Smooth muscle cell of the brain vasculature (primary cell): ENCODE measurements at regions not wholly inside any gene's neighbourhood (a gene's known extent, or its start where the extent isn't known, plus 50 kb on each side); places are given as distances from the start of the nearest gene placed in this dataset.
"Not testable (repeated sequence)": the region's sequence is repeated elsewhere in the genome, so short reads cannot be mapped to it uniquely, and the experiment has no call there.

Experiments used
- DNase-seq: peaks from one replicate; pipeline ENCODE4 v3.0.0-alpha.2; 2012; ENCODE audit warnings: low read depth, low spot score

DNA sequence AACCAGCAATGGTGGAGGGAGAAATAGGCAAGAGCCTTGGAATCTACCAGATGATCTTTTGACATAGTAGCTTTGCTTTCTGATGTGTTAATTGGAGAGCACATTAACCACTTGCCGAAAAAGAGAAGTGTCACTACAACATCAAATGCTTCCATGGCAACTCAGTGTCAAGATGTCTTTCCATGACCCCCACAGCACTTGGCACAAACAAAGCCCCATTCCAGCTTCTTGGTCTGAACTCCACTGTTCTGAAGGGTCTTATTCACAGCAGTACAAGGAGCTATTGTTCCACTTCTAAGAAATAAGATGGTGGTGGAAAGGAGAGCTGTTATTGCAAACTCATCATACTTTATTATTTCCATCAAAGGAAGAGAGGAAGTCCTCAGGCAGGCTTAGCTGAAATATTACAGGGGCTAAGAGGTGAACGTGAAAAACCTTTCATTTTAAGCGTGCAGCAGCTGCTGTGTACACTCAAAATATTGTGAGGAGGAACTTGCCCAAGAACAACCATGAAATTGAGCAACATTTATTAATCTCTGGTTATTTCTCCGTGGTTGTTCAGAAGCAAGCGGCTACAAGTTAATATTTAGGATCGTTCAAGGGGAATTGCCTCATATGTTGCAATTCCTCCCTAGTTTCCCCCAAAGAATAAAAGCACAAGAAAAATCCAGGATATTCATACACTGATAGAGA, 354.8 kb upstream of the CELF2 start:
- no peak for DNase-seq

DNA sequence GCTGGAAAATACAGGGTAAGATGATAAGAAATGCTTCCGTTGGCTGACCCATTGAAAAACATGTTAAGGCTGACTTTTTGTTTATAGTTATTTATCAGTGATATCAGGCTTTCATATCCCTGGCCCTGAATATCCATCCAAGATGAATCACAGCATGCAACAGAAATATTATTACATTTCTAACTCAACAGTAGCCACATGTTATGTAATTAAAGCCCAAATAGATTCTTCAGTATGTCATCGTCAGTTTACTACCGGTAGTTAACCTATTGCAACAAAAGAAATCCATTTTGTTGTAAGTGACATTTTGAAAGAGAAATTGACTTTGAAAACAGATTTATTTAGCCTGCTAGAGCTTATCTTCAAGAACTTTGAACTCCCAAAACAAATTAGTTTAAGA, 354.1 kb upstream of the CELF2 start:
- no peak for DNase-seq

DNA sequence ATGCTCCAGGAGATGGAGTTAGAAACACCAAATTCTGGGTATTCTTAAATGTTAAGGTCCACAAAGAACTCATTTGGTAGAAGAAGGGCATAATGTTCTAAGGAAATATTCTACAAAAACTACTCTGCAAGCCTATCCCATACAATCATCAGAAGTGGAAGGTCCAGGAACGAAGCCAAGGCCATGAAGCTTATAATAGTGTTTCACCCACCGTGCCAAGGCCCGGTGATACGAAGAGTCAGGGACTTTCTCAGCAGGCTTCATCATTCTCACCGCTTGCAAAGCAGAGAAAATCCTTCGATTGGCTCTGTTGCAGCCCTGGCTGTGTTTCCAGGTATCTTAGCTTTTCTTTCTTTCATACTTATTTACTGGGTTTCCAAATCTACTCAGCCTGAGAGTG, 351.9 kb upstream of the CELF2 start:
- no peak for DNase-seq

GRCh38 chr10:10667466-10667865, 350.2 kb upstream of the CELF2 start:
- no peak for DNase-seq

DNA sequence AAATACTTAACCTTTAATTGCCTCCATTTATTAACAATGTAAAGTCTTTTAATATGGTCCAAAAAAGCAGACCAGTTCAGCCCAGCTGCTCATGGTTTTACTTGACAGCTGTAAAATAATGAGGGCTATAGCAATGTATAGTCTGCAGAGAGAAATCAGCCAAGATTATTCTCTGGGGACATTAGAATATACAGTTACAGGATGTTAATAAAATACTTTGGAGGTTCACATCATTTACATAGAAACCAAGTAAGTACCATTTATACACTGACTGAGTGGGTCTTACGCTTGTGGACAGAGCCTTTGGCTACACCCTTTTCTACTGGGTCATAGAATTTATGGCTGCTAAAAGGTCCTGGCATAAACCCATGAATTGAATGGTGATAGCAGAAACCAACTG, 340.7 kb upstream of the CELF2 start:
- no peak for DNase-seq

- DNase-seq = peak; percentile 61
Observed at GRCh38 chr10:10677479-10677878, 340.2 kb upstream of the CELF2 start.

GRCh38 chr10:10680496-10680895, 337.2 kb upstream of the CELF2 start:
- no peak for DNase-seq

GRCh38 chr10:10684972-10685371, 332.7 kb upstream of the CELF2 start:
- DNase-seq = no peak

DNA sequence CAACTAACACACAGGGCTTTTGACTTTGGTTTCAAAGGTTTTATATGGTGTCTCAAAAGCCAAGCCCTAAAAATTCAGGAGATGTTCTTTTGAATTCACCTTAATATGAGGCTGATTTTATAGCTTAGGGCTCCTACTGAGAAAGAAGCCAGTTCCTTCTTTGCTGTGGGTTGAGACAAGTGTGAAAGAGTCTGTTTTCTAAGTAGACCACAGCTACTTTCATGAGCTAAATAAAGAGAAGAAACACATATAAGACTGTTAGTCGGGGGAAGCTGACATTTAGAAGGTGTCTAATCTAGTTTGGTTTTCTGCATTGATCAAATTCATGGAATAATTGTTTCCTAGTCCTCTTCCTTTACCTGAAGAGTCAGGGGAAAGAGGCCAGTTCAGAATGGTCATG, 332.1 kb upstream of the CELF2 start:
- DNase-seq = no peak

DNA sequence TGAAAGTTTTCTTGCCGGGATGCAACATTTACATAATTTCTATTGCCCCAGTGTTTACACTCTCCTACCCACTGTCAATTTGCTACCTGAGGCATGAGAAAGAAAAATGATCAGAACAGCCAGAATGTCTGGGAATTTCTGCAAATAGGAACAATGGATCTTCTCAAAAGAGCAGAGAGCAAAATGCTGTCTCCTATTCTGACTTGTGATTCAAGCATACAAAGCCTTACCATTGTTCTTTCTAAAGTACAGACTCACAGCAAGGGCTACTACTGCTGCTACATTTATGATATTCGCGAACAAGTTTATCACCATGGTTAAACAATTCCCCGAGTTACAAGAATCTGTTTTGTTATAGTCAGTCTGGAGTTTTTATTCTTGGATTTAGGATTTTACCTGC, 329.9 kb upstream of the CELF2 start:
- DNase-seq = no peak

DNA sequence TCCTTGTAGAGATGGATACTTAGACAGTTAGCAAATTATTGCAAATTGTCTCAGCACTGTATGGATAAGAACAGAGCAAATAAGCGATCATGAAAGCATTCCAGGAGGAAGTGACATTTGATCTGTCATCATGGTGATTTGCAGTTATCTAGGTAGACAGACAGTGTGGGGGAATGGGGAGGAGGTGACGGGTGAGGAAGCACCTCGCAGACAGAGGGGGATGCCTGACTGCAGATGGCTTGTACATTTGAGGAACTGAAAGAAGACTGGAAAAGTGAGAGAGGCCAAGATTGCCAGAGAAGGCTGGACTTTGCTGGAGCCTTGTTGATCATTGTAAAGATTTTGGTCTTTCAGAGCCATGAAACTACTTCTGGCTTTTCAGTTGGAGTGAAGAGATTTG, 318.2 kb upstream of the CELF2 start:
- DNase-seq = no peak

DNA sequence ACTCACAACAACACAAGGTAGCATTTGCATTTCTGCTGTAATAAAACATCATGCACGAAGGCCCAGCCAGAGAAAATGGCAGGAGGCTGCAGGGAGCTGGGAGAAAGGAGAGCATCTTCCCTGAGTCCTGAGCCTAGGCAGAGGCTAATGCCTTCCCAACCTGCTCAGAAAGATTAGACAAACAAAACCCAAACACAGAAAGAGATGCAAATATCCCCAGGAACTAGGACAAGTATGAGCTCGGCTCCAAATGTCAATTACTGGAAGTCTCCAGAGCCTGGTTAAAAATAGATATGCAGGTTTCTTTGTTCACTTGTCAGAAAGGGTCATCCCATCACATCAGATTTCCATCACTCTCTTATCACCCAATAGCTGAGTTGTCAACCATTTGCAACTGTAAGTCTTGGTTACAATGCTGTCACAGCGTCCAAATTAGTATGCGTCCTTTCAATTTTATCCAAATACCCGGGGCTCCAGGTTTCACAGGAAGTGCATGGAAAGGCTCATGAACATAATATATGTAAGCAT, 316.5 kb upstream of the CELF2 start:
- no peak for DNase-seq

GRCh38 chr10:10702211-10702610, 315.5 kb upstream of the CELF2 start:
- no peak for DNase-seq

DNA sequence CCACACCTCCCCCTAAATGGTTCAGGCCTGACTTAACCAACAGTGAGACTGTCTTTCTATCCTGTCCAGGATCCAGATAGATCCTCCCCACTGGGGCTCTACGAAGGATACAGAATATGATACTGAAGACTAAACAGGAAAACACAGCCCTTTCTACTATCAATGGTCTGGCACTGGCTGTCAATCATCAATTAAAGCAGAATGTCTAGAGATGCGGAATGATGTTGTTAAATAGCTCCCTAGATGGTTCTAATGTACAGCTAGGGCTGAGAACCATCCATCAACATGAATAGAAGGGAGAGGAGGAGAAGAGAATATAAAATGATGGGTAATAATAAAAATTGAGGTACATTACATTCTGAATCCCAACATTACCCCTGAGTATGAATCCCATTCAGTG, 314.3 kb upstream of the CELF2 start:
- no peak for DNase-seq

- DNase-seq = no peak
Observed at GRCh38 chr10:10712155-10712704, 305.4 kb upstream of the CELF2 start.

- DNase-seq = no peak
Observed at GRCh38 chr10:10714327-10714726, 303.3 kb upstream of the CELF2 start.

DNA sequence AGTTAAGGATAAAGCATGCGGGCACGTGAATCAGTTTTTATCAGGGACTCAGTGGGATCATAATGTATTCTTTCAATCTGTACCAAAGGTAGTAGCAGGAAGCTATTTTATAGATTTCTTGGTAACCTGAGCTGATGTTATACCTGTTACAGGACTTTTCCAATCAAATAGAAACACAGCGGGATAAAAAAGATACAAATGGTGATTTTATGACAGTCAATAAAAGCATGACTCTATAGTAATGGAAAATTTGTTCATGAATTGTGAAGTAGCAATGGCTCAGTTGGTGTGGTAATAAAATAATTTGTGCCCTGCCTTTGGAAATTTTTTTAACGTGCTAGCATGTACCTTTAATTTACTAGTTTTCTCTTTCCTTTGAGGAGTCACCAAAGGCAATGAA, 300.7 kb upstream of the CELF2 start:
- no peak for DNase-seq

GRCh38 chr10:10722422-10722821, 295.2 kb upstream of the CELF2 start:
- DNase-seq = no peak

DNA sequence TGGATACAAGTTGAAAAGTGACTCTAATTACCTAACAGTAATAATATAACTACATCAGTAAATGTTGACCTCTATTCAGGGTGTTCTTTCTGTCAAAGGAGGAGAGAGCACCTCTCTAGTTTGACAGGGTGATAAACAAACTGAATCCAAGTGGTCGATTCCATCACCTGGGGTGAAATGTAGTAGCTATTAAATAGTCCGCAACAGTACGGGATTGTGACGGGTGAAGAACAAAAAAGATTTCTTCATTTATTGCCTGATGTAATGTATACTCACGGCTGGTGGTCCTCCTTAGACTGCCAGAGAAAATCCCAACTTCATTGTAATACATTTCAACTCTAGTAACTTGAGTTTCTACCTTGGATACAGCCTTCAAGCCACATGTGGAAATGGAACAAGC, 292.5 kb upstream of the CELF2 start:
- no peak for DNase-seq

DNA sequence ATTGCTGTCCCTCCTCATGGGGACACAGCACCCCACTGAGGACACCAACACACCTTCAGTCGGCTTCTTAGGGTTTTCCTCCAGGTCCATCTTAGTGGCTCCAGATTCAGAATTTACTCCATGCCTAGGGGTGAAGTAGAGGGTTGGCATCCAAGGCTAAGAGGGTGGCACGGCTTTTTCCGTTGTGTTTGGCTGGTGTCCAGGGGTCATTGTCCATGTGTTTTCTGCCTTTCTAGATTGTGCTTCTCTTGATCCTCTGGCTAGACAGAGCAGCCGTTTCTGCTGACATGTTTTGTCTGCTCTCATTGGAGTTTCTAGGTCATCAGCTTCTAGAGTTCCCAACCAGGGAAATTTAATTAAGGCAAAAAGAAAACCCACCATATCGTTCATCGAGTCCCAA, 291.6 kb upstream of the CELF2 start:
- no peak for DNase-seq

DNA sequence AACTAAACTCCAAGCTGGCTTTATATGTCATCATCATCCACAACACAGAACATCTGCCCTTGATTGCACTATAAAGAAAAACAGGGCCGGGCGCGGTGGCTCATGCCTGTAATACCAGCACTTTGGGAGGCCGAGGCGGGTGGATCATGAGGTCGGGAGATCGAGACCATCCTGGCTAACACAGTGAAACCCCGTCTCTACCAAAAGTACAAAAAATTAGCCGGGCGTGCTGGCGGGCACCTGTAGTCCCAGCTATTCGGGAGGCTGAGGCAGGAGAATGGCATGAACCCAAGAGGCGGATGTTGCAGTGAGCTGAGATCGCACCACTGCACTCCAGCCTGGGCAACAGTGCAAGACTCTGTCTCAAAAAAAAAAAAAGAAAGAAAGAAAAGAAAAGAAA, 290.3 kb upstream of the CELF2 start:
- not testable (repeated sequence) for DNase-seq

GRCh38 chr10:10727812-10728211, 289.9 kb upstream of the CELF2 start:
- DNase-seq = no peak

DNA sequence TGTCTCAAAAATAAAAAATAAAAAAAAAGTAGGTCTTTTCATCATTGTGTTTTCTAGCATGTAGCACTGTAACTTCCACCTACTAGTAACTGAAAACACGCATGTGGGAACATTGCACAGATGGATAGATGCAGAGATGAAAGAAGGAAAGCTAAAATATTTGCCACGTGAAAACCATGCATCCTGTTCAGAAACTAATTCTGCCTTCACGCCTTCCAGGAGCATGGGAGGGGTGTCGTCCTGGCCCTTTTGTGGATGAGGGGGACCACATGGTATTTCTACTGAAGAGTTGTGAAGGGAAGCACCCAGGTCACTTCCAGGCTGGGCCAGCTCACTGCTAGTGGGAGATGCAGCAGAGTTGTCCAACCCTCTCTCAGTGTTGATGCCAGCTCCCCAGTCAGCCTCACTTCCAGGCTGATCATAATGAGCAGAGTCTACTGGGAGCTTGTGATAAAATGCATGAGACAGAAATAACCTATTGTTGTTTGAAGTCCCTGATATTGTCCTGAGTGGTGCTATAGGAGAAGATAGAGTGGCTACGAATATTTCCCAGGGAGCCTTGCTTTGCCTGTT, 287.1 kb upstream of the CELF2 start:
- DNase-seq = no peak
